Stomach (tissue), 8 donors: ENCODE measurements at regions not wholly inside any gene's neighbourhood (a gene's known extent, or its start where the extent isn't known, plus 50 kb on each side); places are given as distances from the start of the nearest gene placed in this dataset.

Experiments
- DNase-seq, 2 donors: peaks; one replicate each; pipeline versions ENCODE4 v3.0.0 to v3.0.0-alpha.2; 2013 to 2019
- H3K27ac ChIP-seq, 5 donors: fragments of 200-600 bp in 4 of 5; sonication (generic) in 4 of 5; one replicate each; pipeline ENCODE4 v1.5.1; 2013 to 2019; ENCODE audit warnings: mild to moderate bottlenecking in 1 of 5, moderate library complexity in 1 of 5
- H3K27me3 ChIP-seq, 3 donors: fragments of 200-600 bp; sonication (generic); one replicate each; pipeline ENCODE4 v1.5.1; 2017 to 2019; ENCODE audit warnings: mixed run types in 1 of 3
- H3K36me3 ChIP-seq, 4 donors: fragments of 200-600 bp; sonication (generic); 1 replicate in 3 of 4; 2 replicates in 1 of 4; pipeline ENCODE4 v1.5.1; 2016 to 2019
- H3K4me1 ChIP-seq, 4 donors: fragments of 200-600 bp; sonication (generic); one replicate each; pipeline ENCODE4 v1.5.1; 2016 to 2019
- H3K4me3 ChIP-seq, 4 donors: fragments of 200-600 bp; sonication (generic) in 3 of 4; one replicate each; pipeline ENCODE4 v1.5.1; 2016 to 2019; ENCODE audit warnings: mild to moderate bottlenecking in 1 of 4
- H3K9me3 ChIP-seq, 4 donors: fragments of 200-600 bp; sonication (generic); one replicate each; pipeline ENCODE4 v1.5.1; 2016 to 2019
- CTCF ChIP-seq, 7 experiments: fragments of 450-650 bp in 4 of 7; fragments of 200-600 bp in 3 of 7; sonication (generic) in 3 of 7; IDR thresholded peaks; one replicate each; pipeline ENCODE4 v1.5.1; 2016 to 2019; ENCODE audit warnings: antibody characterized with exemption in 7 of 7, control low read depth in 2 of 7, mild to moderate bottlenecking in 1 of 7
- EP300 ChIP-seq: sonication (generic); formaldehyde crosslinking; IDR thresholded peaks from one replicate; pipeline ENCODE4 v1.6.1; 2017; ENCODE audit warnings: antibody characterized with exemption
- POLR2A ChIP-seq, 4 donors: fragments of 450-650 bp; IDR thresholded peaks; one replicate each; pipeline ENCODE4 v1.6.1; 2016; ENCODE audit warnings: antibody characterized with exemption in 4 of 4, control low read depth in 2 of 4, mild to moderate bottlenecking in 1 of 4, moderate library complexity in 1 of 4
- POLR2AphosphoS5 ChIP-seq, 3 donors: sonication (generic); formaldehyde crosslinking; IDR thresholded peaks; one replicate each; pipeline ENCODE4 v1.6.1; 2016; ENCODE audit warnings: antibody characterized with exemption in 3 of 3
- WGBS, 5 donors: extraction: QIAGEN DNeasy Blood & Tissue Kit in 3 of 5; methylation state at CpG; one replicate each; pipeline versions ENCODE4 v1.1.5 to v1.1.7; 2013 to 2018; 5-methylcytosine and 5-hydroxymethylcytosine counted together
- intact Hi-C: fragments of 100-400 bp; cut with DNase I; formaldehyde crosslinking; loops from one replicate; pipeline ENCODE4 v1.15.1; 2023; ENCODE audit warnings: low total_unique reads
- donor health status: healthy with polysubstance abuse.
- donor health status: Bipolar disorder and iron deficiency.
- donor health status: healthy.

DNA sequence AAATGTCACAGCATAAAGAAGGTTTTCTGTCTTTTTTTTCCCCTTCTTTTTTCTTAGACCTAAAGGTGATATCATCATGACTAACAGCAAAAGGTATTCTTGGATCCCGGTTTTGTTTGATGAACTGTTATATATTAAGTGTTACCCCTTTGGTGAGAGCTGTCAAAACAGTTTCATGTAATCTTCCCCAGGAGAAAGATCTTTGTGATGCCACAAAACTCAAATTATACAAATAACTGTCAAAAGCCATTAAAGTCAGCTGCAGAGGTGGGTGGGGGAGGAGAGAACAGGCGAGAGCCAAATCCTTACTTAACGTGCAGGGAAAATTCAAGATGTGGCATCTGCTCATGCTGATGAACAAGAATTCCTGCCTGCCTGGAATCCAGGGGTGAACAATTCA, 258.2 kb downstream of the BMP7 start:
- Histone ChIP-seq H3K27ac (no peak overlapping the region), H3K27me3 (peaks cover 0 to 91% (median 20%) of the 10 kb centered on the region in 3 donors), H3K4me1 (no peaks in the 10 kb centered on the region), H3K4me3 (no peak overlapping the region), H3K36me3 (no peaks in the 10 kb centered on the region), H3K9me3 (no peaks in the 10 kb centered on the region)
- intact Hi-C loops, result no loop called here
- no peak for DNase-seq
- no peak for TF ChIP-seq CTCF (IDR thresholded peaks at IDR 0.05)
- TF ChIP-seq POLR2A (IDR thresholded peaks at IDR 0.05), result no peak
- TF ChIP-seq POLR2AphosphoS5 (IDR thresholded peaks at IDR 0.05), result no peak
- no peak for TF ChIP-seq EP300
- WGBS, 5 donors, result 23 to 30% (median 24%) methylated on average over 3 of the region's 3 CpGs

DNA sequence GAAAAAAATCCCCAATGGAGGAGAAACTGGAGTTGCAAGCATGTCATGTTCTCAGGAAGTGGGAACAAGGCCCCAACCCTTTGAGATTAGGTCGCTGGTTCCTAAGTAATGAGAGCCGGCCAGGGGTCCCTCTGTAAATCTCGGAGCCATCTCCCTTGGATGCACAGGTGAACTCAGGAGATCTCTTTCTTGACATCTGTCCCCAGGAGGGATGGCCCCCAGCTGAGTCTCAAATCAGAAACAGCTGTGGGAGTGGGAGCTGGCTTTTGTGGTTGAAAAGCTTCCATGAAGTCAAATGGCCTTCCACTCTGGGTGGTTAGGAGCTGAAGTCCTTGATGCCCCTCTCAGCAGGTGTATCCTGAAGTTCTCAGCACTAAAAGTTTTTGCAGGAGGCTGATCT, 257.1 kb downstream of the BMP7 start:
- H3K36me3 ChIP-seq, result no peaks in the 10 kb centered on the region
- peaks cover 0 to 4% (median 0%) of the 10 kb centered on the region in 4 donors for H3K4me1 ChIP-seq
- no peaks in the 10 kb centered on the region for H3K9me3 ChIP-seq
- no peak overlapping the region for H3K27ac ChIP-seq
- WGBS, 5 donors, result 46 to 83% (median 72%) methylated on average over 3 of the region's 3 CpGs
- no peak for DNase-seq
- TF ChIP-seq POLR2AphosphoS5 (IDR thresholded peaks at IDR 0.05), result no peak
- no peak for TF ChIP-seq EP300
- TF ChIP-seq POLR2A (IDR thresholded peaks at IDR 0.05), result no peak
- no peak for TF ChIP-seq CTCF (IDR thresholded peaks at IDR 0.05)
- intact Hi-C loops, result no loop called here
- no peak overlapping the region for H3K4me3 ChIP-seq
- H3K27me3 ChIP-seq, result peaks cover 0 to 90% (median 25%) of the 10 kb centered on the region in 3 donors

DNA sequence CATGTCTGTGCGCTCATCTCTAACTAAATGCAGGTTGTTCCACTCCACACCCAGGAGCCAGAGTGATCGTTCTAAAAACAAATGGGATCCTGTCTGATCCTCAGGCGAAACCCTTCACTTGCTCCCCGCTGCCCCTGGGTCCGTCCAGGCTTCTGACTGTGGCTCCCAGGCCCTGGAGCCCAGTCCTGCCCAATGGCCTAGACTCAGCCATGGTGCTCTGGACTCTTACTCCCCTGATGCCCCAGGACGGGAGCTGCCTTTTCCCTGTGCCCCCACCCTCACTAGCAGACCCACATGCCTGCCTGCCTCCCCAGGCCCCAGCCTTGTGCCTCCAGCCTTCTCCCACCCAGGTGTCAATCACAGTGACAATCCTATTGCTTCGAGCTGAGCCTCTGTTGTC, 256.7 kb downstream of the BMP7 start:
- intact Hi-C loops, result no loop called here
- WGBS, 5 donors, result 68 to 90% (median 83%) methylated on average over 7 of the region's 7 CpGs
- DNase-seq, result no peak

GRCh38 chr20:57012691-57013090, 253.8 kb downstream of the BMP7 start:
- H3K27me3 ChIP-seq, result peaks cover 0 to 63% (median 8%) of the 10 kb centered on the region in 3 donors
- no peak for DNase-seq
- peaks cover 0 to 4% (median 0%) of the 10 kb centered on the region in 4 donors for H3K4me1 ChIP-seq
- no peaks in the 10 kb centered on the region for H3K9me3 ChIP-seq
- intact Hi-C loops, result no loop called here
- H3K36me3 ChIP-seq, result no peaks in the 10 kb centered on the region
- WGBS, 5 donors, result 85 to 93% (median 89%) methylated on average over 6 of the region's 6 CpGs
- no peak for TF ChIP-seq CTCF (IDR thresholded peaks at IDR 0.05)
- no peak for TF ChIP-seq POLR2AphosphoS5 (IDR thresholded peaks at IDR 0.05)
- TF ChIP-seq POLR2A (IDR thresholded peaks at IDR 0.05), result no peak
- TF ChIP-seq EP300, result no peak
- H3K27ac ChIP-seq, result no peak overlapping the region
- no peak overlapping the region for H3K4me3 ChIP-seq

More for the DNA sequence above, 256.7 kb downstream of the BMP7 start:
- no peak overlapping the region for H3K4me3 ChIP-seq
- H3K4me1 ChIP-seq, result peaks cover 0 to 4% (median 0%) of the 10 kb centered on the region in 4 donors
- no peaks in the 10 kb centered on the region for H3K36me3 ChIP-seq
- no peaks in the 10 kb centered on the region for H3K9me3 ChIP-seq
- no peak overlapping the region for H3K27ac ChIP-seq
- TF ChIP-seq CTCF (IDR thresholded peaks at IDR 0.05) (no peak), EP300 (no peak), POLR2AphosphoS5 (IDR thresholded peaks at IDR 0.05) (no peak), POLR2A (IDR thresholded peaks at IDR 0.05) (no peak)
- peaks cover 0 to 90% (median 25%) of the 10 kb centered on the region in 3 donors for H3K27me3 ChIP-seq
